HL-60 (cell line): ENCODE measurements at regions not wholly inside any gene's neighbourhood (a gene's known extent, or its start where the extent isn't known, plus 50 kb on each side); places are given as distances from the start of the nearest gene placed in this dataset.

Experiments
- DNase-seq, 2 experiments: peaks; one replicate each; pipeline ENCODE4 v3.0.0-alpha.2; 2010 to 2020; ENCODE audit warnings: low read depth in 1 of 2, low spot score in 1 of 2
- H3K27ac ChIP-seq: fragments of 250-450 bp; sonication (Bioruptor Pico); replicated peaks from 2 replicates; pipeline ENCODE4 v1.5.1; 2020; ENCODE audit warnings: mild to moderate bottlenecking, moderate library complexity
- H3K27me3 ChIP-seq: fragments of 250-450 bp; sonication (Bioruptor Pico); 2 replicates; pipeline ENCODE4 v1.5.1; 2021; ENCODE audit warnings: mild to moderate bottlenecking, moderate library complexity; ENCODE audit not compliant: insufficient read depth, poor library complexity, severe bottlenecking
- H3K4me3 ChIP-seq: replicated peaks from 2 replicates; pipeline ENCODE4 v1.5.1; 2011; ENCODE audit warnings: mild to moderate bottlenecking, control low read depth, low read length; ENCODE audit not compliant: insufficient read depth
- GABPA ChIP-seq: IDR thresholded peaks from 2 replicates; pipeline ENCODE4 v1.6.1; 2012; ENCODE audit warnings: low read depth
- POLR2AphosphoS5 ChIP-seq: IDR thresholded peaks from 2 replicates; pipeline ENCODE4 v1.6.1; 2012; ENCODE audit warnings: low read depth
- SPI1 ChIP-seq: IDR thresholded peaks from 2 replicates; pipeline ENCODE4 v1.6.1; 2012; ENCODE audit warnings: low read depth, mild to moderate bottlenecking, borderline replicate concordance
- TF ChIP-seq, protein P1 (sequence below): IDR thresholded peaks from 2 replicates; pipeline ENCODE4 v1.6.1; 2012; ENCODE audit warnings: low read depth; ENCODE audit not compliant: insufficient replicate concordance
- TF ChIP-seq, protein P2 (sequence below): IDR thresholded peaks from one replicate; pipeline ENCODE4 v1.5.1; 2011; ENCODE audit warnings: low read length, control low read depth, inconsistent platforms; ENCODE audit not compliant: insufficient read depth

DNA sequence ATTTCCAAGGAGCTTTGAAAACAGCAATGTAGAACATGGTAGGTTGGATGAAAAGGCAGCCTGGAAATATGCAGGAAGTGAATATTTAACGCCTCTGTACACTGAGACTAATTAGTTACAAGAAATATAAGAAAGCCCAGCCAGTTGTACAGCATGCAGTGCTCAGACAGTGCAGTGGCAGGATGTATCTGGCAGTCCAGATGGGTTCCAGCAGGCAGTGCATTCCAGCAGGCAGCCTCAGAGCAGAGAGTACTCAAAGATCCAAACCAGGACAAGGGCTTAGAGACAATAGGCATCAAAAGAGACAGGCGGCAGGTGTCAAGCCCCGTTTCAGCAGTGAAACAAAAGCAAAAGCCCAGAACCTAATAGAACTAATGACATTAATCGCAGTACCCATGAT is 2776.3 kb downstream of the PCDH9 start:
- DNase-seq: no peak
- no peak for TF ChIP-seq POLR2AphosphoS5
- no peak for TF ChIP-seq SPI1
- TF ChIP-seq, protein P1, sequence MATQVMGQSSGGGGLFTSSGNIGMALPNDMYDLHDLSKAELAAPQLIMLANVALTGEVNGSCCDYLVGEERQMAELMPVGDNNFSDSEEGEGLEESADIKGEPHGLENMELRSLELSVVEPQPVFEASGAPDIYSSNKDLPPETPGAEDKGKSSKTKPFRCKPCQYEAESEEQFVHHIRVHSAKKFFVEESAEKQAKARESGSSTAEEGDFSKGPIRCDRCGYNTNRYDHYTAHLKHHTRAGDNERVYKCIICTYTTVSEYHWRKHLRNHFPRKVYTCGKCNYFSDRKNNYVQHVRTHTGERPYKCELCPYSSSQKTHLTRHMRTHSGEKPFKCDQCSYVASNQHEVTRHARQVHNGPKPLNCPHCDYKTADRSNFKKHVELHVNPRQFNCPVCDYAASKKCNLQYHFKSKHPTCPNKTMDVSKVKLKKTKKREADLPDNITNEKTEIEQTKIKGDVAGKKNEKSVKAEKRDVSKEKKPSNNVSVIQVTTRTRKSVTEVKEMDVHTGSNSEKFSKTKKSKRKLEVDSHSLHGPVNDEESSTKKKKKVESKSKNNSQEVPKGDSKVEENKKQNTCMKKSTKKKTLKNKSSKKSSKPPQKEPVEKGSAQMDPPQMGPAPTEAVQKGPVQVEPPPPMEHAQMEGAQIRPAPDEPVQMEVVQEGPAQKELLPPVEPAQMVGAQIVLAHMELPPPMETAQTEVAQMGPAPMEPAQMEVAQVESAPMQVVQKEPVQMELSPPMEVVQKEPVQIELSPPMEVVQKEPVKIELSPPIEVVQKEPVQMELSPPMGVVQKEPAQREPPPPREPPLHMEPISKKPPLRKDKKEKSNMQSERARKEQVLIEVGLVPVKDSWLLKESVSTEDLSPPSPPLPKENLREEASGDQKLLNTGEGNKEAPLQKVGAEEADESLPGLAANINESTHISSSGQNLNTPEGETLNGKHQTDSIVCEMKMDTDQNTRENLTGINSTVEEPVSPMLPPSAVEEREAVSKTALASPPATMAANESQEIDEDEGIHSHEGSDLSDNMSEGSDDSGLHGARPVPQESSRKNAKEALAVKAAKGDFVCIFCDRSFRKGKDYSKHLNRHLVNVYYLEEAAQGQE: no peak
- TF ChIP-seq, protein P2, sequence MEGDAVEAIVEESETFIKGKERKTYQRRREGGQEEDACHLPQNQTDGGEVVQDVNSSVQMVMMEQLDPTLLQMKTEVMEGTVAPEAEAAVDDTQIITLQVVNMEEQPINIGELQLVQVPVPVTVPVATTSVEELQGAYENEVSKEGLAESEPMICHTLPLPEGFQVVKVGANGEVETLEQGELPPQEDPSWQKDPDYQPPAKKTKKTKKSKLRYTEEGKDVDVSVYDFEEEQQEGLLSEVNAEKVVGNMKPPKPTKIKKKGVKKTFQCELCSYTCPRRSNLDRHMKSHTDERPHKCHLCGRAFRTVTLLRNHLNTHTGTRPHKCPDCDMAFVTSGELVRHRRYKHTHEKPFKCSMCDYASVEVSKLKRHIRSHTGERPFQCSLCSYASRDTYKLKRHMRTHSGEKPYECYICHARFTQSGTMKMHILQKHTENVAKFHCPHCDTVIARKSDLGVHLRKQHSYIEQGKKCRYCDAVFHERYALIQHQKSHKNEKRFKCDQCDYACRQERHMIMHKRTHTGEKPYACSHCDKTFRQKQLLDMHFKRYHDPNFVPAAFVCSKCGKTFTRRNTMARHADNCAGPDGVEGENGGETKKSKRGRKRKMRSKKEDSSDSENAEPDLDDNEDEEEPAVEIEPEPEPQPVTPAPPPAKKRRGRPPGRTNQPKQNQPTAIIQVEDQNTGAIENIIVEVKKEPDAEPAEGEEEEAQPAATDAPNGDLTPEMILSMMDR: no peak
- no peak for TF ChIP-seq GABPA

DNA sequence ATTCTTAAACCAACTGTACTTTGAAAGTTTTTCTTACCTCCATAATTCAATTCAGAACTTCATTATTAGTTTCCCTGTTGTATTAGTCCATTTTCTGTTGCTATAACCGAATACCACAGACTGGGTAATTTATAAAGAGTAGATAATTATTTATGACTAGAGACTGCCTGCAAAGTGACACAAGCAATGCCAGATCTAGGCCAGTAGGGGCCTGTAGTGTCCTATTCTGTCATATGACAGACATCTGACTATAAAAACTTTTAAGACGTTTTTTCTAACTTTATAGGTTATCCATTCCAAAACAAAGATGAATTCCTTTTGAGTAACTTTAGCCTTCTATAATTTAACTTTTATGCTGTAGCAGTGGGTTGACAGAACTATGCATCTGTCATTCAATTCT is 2783.8 kb downstream of the PCDH9 start:
- DNase-seq: no peak
- no peak overlapping the region for H3K4me3 ChIP-seq
- no peaks in the 10 kb centered on the region for H3K27me3 ChIP-seq
- TF ChIP-seq, protein P2: no peak
- TF ChIP-seq SPI1 (no peak), POLR2AphosphoS5 (no peak), GABPA (no peak)
- TF ChIP-seq, protein P1: no peak
- no peak overlapping the region for H3K27ac ChIP-seq

More for the DNA sequence above, 2776.3 kb downstream of the PCDH9 start:
- no peak overlapping the region for H3K4me3 ChIP-seq
- H3K27me3 ChIP-seq: no peaks in the 10 kb centered on the region
- no peak overlapping the region for H3K27ac ChIP-seq

DNA sequence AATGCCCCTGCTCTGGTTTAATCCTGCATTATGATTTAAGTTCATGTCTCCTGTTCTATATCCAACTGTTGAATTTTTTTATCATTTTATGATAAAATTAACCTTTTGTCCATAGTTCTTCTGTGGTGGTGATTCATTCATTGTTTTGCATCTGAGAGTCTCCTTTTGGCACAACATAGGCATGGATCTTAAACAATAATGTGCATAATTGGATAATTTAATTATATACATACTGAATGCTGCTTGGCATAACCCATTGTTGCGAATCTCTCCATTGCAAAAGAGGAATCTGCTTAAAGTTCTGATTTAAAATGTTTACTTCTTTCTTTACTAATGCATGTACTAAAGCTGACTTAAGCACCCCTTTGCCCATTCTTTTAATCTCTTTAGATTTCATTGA is 2788.4 kb downstream of the PCDH9 start:
- TF ChIP-seq, protein P2: no peak
- TF ChIP-seq, protein P1: no peak
- TF ChIP-seq SPI1 (no peak), POLR2AphosphoS5 (no peak), GABPA (no peak)
- DNase-seq: no peak

More for the DNA sequence above, 2788.4 kb downstream of the PCDH9 start:
- Histone ChIP-seq H3K4me3 (no peak overlapping the region), H3K27ac (no peak overlapping the region), H3K27me3 (no peaks in the 10 kb centered on the region)
